ENCODE measurements at regions not wholly inside any gene's neighbourhood (a gene's known extent, or its start where the extent isn't known, plus 50 kb on each side); places are given as distances from the start of the nearest gene placed in this dataset.

GRCh38 chr9:73349476-73349875 lies 197.8 kb downstream of the ANXA1 start:
- no peak for TF ChIP-seq CTCF (IDR thresholded peaks at IDR 0.05; ENCODE audit: low read depth, low read length)
- no peak overlapping the region for H3K4me3 ChIP-seq (replicated peaks in 1 of 2; ENCODE audit: low read depth in 2 of 2, low read length in 2 of 2)
- DNase-seq (ENCODE audit: low read depth in 2 of 2): no peak

- no peak overlapping the region for H3K4me3 ChIP-seq (replicated peaks in 1 of 2; ENCODE audit: low read depth in 2 of 2, low read length in 2 of 2)
- TF ChIP-seq CTCF (IDR thresholded peaks at IDR 0.05; ENCODE audit: low read depth, low read length): no peak
- DNase-seq (ENCODE audit: low read depth in 2 of 2): no peak
Observed at GRCh38 chr9:73357607-73358006, 205.9 kb downstream of the ANXA1 start.

- no peak overlapping the region for H3K4me3 ChIP-seq (replicated peaks in 1 of 2; ENCODE audit: low read depth in 2 of 2, low read length in 2 of 2)
- no peak for TF ChIP-seq CTCF (IDR thresholded peaks at IDR 0.05; ENCODE audit: low read depth, low read length)
- DNase-seq (ENCODE audit: low read depth in 2 of 2): no peak
Observed at GRCh38 chr9:73370053-73370452, 218.4 kb downstream of the ANXA1 start.

GRCh38 chr9:73371801-73372200 lies 220.1 kb downstream of the ANXA1 start:
- H3K4me3 ChIP-seq (replicated peaks in 1 of 2; ENCODE audit: low read depth in 2 of 2, low read length in 2 of 2): no peak overlapping the region
- TF ChIP-seq CTCF (IDR thresholded peaks at IDR 0.05; ENCODE audit: low read depth, low read length): no peak
- no peak for DNase-seq (ENCODE audit: low read depth in 2 of 2)

GRCh38 chr9:73380411-73380810 lies 228.7 kb downstream of the ANXA1 start:
- no peak overlapping the region for H3K4me3 ChIP-seq (replicated peaks in 1 of 2; ENCODE audit: low read depth in 2 of 2, low read length in 2 of 2)
- no peak for DNase-seq (ENCODE audit: low read depth in 2 of 2)
- TF ChIP-seq CTCF (IDR thresholded peaks at IDR 0.05; ENCODE audit: low read depth, low read length): no peak

GRCh38 chr9:73402081-73403028 lies 250.7 kb downstream of the ANXA1 start:
- no peak for TF ChIP-seq CTCF (IDR thresholded peaks at IDR 0.05; ENCODE audit: low read depth, low read length)
- no peak overlapping the region for H3K4me3 ChIP-seq (replicated peaks in 1 of 2; ENCODE audit: low read depth in 2 of 2, low read length in 2 of 2)
- no peak for DNase-seq (ENCODE audit: low read depth in 2 of 2)
